GM12878 (cell line): ENCODE measurements at regions not wholly inside any gene's neighbourhood (a gene's known extent, or its start where the extent isn't known, plus 50 kb on each side); places are given as distances from the start of the nearest gene placed in this dataset.

Experiments
- ATAC-seq: fragments of 200-7000 bp; cut with Tn5 transposase; 3 replicates; pipeline ENCODE4 v1.9.1; 2020; ENCODE audit warnings: mild to moderate bottlenecking, moderate library complexity
- BruUV-seq: library from RNA; stranded (reverse); fragments of 400-500 nt; replicated peaks from 2 replicates; lab custom pipeline; 2021; lab: Mats Ljungman, UMichigan
- CTCF ChIA-PET: fragments of 300-600 bp; sonication (Branson Sonifier 250); formaldehyde crosslinking; extraction: SDS; loops from one replicate; lab custom pipeline; 2021; ENCODE audit warnings: inconsistent platforms; lab: Yijun Ruan, JAX
- POLR2A ChIA-PET: fragments of 350-600 bp; formaldehyde crosslinking; extraction: SDS; loops from one replicate; lab custom pipeline; 2021; ENCODE audit warnings: inconsistent platforms; lab: Charles Lee
- RAD21 ChIA-PET: fragments of 300-600 bp; sonication (Branson Sonifier 250); formaldehyde crosslinking; loops from one replicate; lab custom pipeline; 2023; ENCODE audit warnings: antibody characterized with exemption; ENCODE audit not compliant: unreplicated experiment; lab: Charles Lee
- SMC1A ChIA-PET: fragments of 300-600 bp; sonication (Branson Sonifier 250); formaldehyde crosslinking; loops from one replicate; lab custom pipeline; 2023; ENCODE audit not compliant: unreplicated experiment, uncharacterized antibody; lab: Charles Lee
- DNase-seq: peaks from one replicate; pipeline ENCODE4 v3.0.0-alpha.2; 2011; ENCODE audit warnings: low read depth, low spot score
- FAIRE-seq: peaks from 3 replicates; lab custom pipeline; 2011; peaks lifted over from hg19 to GRCh38; lab: Jason Lieb, UNC
- H2AFZ ChIP-seq: 2 replicates; pipeline ENCODE4 v1.6.0; 2011; ENCODE audit warnings: low read depth, low read length, control low read depth; ENCODE audit not compliant: control insufficient read depth
- H3K27ac ChIP-seq: 2 replicates; pipeline ENCODE4 v1.5.1; 2011; ENCODE audit warnings: control low read depth; ENCODE audit not compliant: control insufficient read depth, insufficient read depth
- H3K27me3 ChIP-seq, 2 experiments: replicated peaks in 1 of 2; 2 replicates each; pipeline versions ENCODE4 v1.6.0 to v1.6.1; 2011; ENCODE audit warnings: low read length in 1 of 2; ENCODE audit not compliant: control insufficient read depth in 2 of 2, insufficient read depth in 2 of 2
- H3K36me3 ChIP-seq, 2 experiments: 2 replicates each; pipeline ENCODE4 v1.5.1; 2011; ENCODE audit warnings: low read length in 1 of 2; ENCODE audit not compliant: control insufficient read depth in 2 of 2, insufficient read depth in 2 of 2
- H3K4me1 ChIP-seq: 2 replicates; pipeline ENCODE4 v1.6.1; 2011; ENCODE audit warnings: mild to moderate bottlenecking, low read length, moderate library complexity, mixed read lengths; ENCODE audit not compliant: control insufficient read depth, insufficient read depth
- H3K4me2 ChIP-seq: 2 replicates; pipeline ENCODE4 v1.6.0; 2011; ENCODE audit warnings: control low read depth; ENCODE audit not compliant: control insufficient read depth, insufficient read depth
- H3K4me3 ChIP-seq: fragments of 200-600 bp; sonication (generic); 2 replicates; pipeline ENCODE4 v1.5.1; 2016
- H3K79me2 ChIP-seq: 2 replicates; pipeline ENCODE4 v1.6.0; 2011; ENCODE audit warnings: low read length; ENCODE audit not compliant: control insufficient read depth, insufficient read depth
- H3K9ac ChIP-seq: 2 replicates; pipeline ENCODE4 v1.8.0; 2011; ENCODE audit warnings: low read length, control low read depth, mixed read lengths; ENCODE audit not compliant: control insufficient read depth, insufficient read depth
- H3K9me3 ChIP-seq: replicated peaks from 3 replicates; pipeline ENCODE4 v1.5.1; 2011; ENCODE audit warnings: mild to moderate bottlenecking, low read length; ENCODE audit not compliant: control insufficient read depth, insufficient read depth
- H4K20me1 ChIP-seq: 2 replicates; pipeline ENCODE4 v1.6.0; 2011; ENCODE audit not compliant: control insufficient read depth, insufficient read depth
- BACH1 ChIP-seq: fragments of 450-650 bp; IDR thresholded peaks from 2 replicates; pipeline ENCODE4 v1.6.1; 2017; ENCODE audit warnings: mild to moderate bottlenecking, borderline replicate concordance
- CBX5 ChIP-seq: sonication (generic); IDR thresholded peaks from 2 replicates; pipeline ENCODE4 v1.6.1; 2016; ENCODE audit warnings: low read depth, moderate library complexity, mild to moderate bottlenecking, inconsistent platforms
- ESRRA ChIP-seq: IDR thresholded peaks from 2 replicates; pipeline ENCODE4 v1.6.1; 2012; ENCODE audit warnings: mild to moderate bottlenecking, low read length, improper control_type of control experiment
- NFYA ChIP-seq: IDR thresholded peaks from 2 replicates; pipeline ENCODE4 v1.6.1; 2011; ENCODE audit warnings: low read depth, mild to moderate bottlenecking, low read length, improper control_type of control experiment, borderline replicate concordance
- RAD51 ChIP-seq: fragments of 450-650 bp; IDR thresholded peaks from 2 replicates; pipeline ENCODE4 v1.6.1; 2016; ENCODE audit warnings: moderate library complexity, mild to moderate bottlenecking, inconsistent platforms
- SIX5 ChIP-seq: IDR thresholded peaks from 2 replicates; pipeline ENCODE4 v1.6.1; 2011; ENCODE audit warnings: mild to moderate bottlenecking, low read depth, low read length, moderate library complexity; ENCODE audit not compliant: severe bottlenecking
- SMAD5 ChIP-seq: IDR thresholded peaks from 2 replicates; pipeline ENCODE4 v1.6.1; 2016; ENCODE audit warnings: antibody characterized with exemption, low read depth
- SMC3 ChIP-seq: IDR thresholded peaks from 2 replicates; pipeline ENCODE4 v1.6.1; 2011; ENCODE audit warnings: low read length, improper control_type of control experiment, borderline replicate concordance
- SP1 ChIP-seq: IDR thresholded peaks from one replicate; pipeline ENCODE4 v1.6.1; 2011; ENCODE audit warnings: low read depth, low read length
- SREBF2 ChIP-seq: IDR thresholded peaks from 2 replicates; pipeline ENCODE4 v1.6.1; 2012; ENCODE audit warnings: mild to moderate bottlenecking, low read length
- TARDBP ChIP-seq: IDR thresholded peaks from 2 replicates; pipeline ENCODE4 v1.6.1; 2016; ENCODE audit warnings: borderline replicate concordance
- TBL1XR1 ChIP-seq: IDR thresholded peaks from 2 replicates; pipeline ENCODE4 v1.6.1; 2012; ENCODE audit warnings: low read depth, low read length, improper control_type of control experiment
- ZNF207 ChIP-seq: fragments of 450-650 bp; IDR thresholded peaks from 2 replicates; pipeline ENCODE4 v1.6.1; 2014; ENCODE audit warnings: antibody characterized with exemption, mild to moderate bottlenecking, borderline replicate concordance
- WGBS: methylation state at CpG from one replicate; pipeline ENCODE4 v1.1.6; 2016; ENCODE audit warnings: low lambda C conversion rate; ENCODE audit not compliant: insufficient replicate concordance, insufficient coverage; ENCODE audit errors: missing lambda C conversion rate; 5-methylcytosine and 5-hydroxymethylcytosine counted together
- in situ Hi-C: fragments of 300-500 bp; cut with MboI; formaldehyde crosslinking; loops from 9 replicates; pipeline ENCODE4 v1.14.3; 2018; ENCODE audit warnings: mixed read lengths
- intact Hi-C: fragments of 100-400 bp; cut with micrococcal nuclease; formaldehyde crosslinking; loops from one replicate; pipeline ENCODE4 v1.14.2; 2022; ENCODE audit not compliant: unreplicated experiment
- TF ChIP-seq, protein P1 (sequence below): IDR thresholded peaks from 2 replicates; pipeline ENCODE4 v1.6.1; 2011; ENCODE audit warnings: low read depth, low read length, improper control_type of control experiment, borderline replicate concordance
- TF ChIP-seq, protein P2 (sequence below): IDR thresholded peaks from 2 replicates; pipeline ENCODE4 v1.6.1; 2012; ENCODE audit warnings: mild to moderate bottlenecking, low read depth, low read length

DNA sequence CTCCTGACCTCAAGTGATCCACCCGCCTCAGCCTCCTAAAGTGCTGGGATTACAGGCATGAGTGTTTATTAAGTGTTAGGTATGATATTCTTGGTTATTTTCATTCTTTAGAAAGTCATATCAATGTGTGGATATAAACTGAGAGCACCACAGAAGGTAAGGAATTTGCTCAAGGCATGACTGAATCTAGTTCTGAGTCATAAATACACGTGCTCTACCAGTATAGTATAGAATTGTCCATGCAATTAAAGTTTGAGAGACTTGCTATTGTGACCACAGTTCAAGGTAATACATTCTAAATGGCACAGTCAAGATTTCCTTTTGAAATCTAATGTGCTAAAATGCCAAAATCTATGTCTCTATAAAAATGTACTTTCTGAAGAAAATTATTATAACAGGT lies 401.1 kb upstream of the CHRM3 start:
- FAIRE-seq = no peak
- POLR2A ChIA-PET = no interaction called here
- ATAC-seq = no peak
- SMC1A ChIA-PET = no interaction called here
- Histone ChIP-seq H2AFZ (no peak overlapping the region), H3K4me1 (no peaks in the 10 kb centered on the region), H3K4me2 (no peak overlapping the region), H3K79me2 (no peaks in the 10 kb centered on the region)
- TF ChIP-seq ESRRA (no peak), SMAD5 (no peak), RAD51 (no peak), ZNF207 (no peak), SIX5 (no peak)
- TF ChIP-seq, protein P1, sequence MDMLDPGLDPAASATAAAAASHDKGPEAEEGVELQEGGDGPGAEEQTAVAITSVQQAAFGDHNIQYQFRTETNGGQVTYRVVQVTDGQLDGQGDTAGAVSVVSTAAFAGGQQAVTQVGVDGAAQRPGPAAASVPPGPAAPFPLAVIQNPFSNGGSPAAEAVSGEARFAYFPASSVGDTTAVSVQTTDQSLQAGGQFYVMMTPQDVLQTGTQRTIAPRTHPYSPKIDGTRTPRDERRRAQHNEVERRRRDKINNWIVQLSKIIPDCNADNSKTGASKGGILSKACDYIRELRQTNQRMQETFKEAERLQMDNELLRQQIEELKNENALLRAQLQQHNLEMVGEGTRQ = no peak
- TF ChIP-seq, all 136 proteins: peak for 0
- Histone ChIP-seq H3K9ac (no peak overlapping the region), H3K27me3 (no peaks in the 10 kb centered on the region), H3K9me3 (no peaks in the 10 kb centered on the region), H3K36me3 (no peaks in the 10 kb centered on the region), H4K20me1 (no peaks in the 10 kb centered on the region), H3K4me3 (no peak overlapping the region), H3K27ac (no peak overlapping the region)
- WGBS = 13% methylated on average over 2 of the region's 2 CpGs
- intact Hi-C loops (no loop called here), in situ Hi-C loops (no loop called here)
- ChIA-PET RAD21 (no interaction called here), CTCF (no interaction called here)
- DNase-seq = no peak
- BruUV-seq = no TSS peak

DNA sequence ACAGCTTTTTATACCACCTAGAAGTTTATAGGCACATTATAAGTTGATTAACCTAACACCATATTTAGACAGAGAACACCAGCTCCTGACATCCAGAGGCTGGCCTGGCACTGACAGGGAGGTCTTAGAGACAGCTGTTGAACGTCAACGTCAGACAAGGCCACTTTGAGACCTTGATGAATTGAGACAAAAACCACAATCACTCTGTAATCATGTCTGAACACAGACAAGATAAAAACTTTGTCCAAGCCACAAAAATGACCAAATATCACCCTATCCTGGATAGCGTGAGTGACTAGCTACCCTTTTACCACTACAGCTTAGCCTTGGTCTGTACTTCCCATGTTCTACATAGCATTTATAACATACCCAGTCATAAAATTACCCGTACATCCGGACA lies 403.6 kb upstream of the CHRM3 start:
- FAIRE-seq = no peak
- TF ChIP-seq SP1 (no peak), TARDBP (no peak), BACH1 (no peak), CBX5 (no peak), SREBF2 (no peak), SMC3 (no peak), NFYA (no peak), TBL1XR1 (no peak), SIX5 (no peak)
- TF ChIP-seq, protein P2, sequence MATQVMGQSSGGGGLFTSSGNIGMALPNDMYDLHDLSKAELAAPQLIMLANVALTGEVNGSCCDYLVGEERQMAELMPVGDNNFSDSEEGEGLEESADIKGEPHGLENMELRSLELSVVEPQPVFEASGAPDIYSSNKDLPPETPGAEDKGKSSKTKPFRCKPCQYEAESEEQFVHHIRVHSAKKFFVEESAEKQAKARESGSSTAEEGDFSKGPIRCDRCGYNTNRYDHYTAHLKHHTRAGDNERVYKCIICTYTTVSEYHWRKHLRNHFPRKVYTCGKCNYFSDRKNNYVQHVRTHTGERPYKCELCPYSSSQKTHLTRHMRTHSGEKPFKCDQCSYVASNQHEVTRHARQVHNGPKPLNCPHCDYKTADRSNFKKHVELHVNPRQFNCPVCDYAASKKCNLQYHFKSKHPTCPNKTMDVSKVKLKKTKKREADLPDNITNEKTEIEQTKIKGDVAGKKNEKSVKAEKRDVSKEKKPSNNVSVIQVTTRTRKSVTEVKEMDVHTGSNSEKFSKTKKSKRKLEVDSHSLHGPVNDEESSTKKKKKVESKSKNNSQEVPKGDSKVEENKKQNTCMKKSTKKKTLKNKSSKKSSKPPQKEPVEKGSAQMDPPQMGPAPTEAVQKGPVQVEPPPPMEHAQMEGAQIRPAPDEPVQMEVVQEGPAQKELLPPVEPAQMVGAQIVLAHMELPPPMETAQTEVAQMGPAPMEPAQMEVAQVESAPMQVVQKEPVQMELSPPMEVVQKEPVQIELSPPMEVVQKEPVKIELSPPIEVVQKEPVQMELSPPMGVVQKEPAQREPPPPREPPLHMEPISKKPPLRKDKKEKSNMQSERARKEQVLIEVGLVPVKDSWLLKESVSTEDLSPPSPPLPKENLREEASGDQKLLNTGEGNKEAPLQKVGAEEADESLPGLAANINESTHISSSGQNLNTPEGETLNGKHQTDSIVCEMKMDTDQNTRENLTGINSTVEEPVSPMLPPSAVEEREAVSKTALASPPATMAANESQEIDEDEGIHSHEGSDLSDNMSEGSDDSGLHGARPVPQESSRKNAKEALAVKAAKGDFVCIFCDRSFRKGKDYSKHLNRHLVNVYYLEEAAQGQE = no peak
- intact Hi-C loops = no loop called here
- no peak for DNase-seq
- Histone ChIP-seq H3K79me2 (no peaks in the 10 kb centered on the region), H3K9me3 (no peaks in the 10 kb centered on the region), H4K20me1 (no peaks in the 10 kb centered on the region), H3K4me1 (no peaks in the 10 kb centered on the region), H3K4me3 (no peak overlapping the region), H3K4me2 (no peak overlapping the region), H3K27ac (no peak overlapping the region), H3K27me3 (no peaks in the 10 kb centered on the region), H3K36me3 (no peaks in the 10 kb centered on the region), H2AFZ (no peak overlapping the region), H3K9ac (no peak overlapping the region)
- WGBS = 18% methylated on average over 5 of the region's 5 CpGs
- ChIA-PET SMC1A (interaction anchor here (0.7 to 1.3 kb wide), 3 partner anchors 7 to 513 kb away, joined by 3 to 4 read pairs (median 3); no protein-coding TSS in a partner anchor), CTCF (interaction anchor here (0.6 kb wide), 1 partner anchor 24 kb away, joined by 3 read pairs; no protein-coding TSS in a partner anchor), POLR2A (interaction anchor here (0.6 kb wide), 1 partner anchor 62 kb away, joined by 3 read pairs; no protein-coding TSS in a partner anchor), RAD21 (no interaction called here)
- in situ Hi-C loops = no loop called here
- no peak for ATAC-seq
- no TSS peak for BruUV-seq
